ENCODE measurements at regions not wholly inside any gene's neighbourhood (a gene's known extent, or its start where the extent isn't known, plus 50 kb on each side); places are given as distances from the start of the nearest gene placed in this dataset.

- Histone ChIP-seq H3K36me3 (ENCODE audit: control insufficient read depth in 1 of 2, insufficient read depth in 2 of 2, low read length in 1 of 2) (no peaks in the 10 kb centered on the region), H3K9me3 (ENCODE audit: control insufficient read depth, low read length) (peaks cover 2% of the 10 kb centered on the region), H3K27ac (ENCODE audit: low read depth in 1 of 2, low read length in 2 of 2) (no peak overlapping the region), H3K4me3 (ENCODE audit: low read length in 2 of 2) (no peak overlapping the region), H3K27me3 (ENCODE audit: control insufficient read depth in 1 of 2, insufficient read depth in 2 of 2, low read length in 1 of 2) (peaks cover 0 to 2% of the 10 kb centered on the region in 2 donors), H3K4me1 (ENCODE audit: control insufficient read depth in 1 of 2, insufficient read depth in 2 of 2, low read length in 2 of 2) (no peaks in the 10 kb centered on the region)
- no peak for DNase-seq
- ATAC-seq (ENCODE audit: low FRiP score) = no peak
- intact Hi-C loops (cut with DNase I) = no loop called here
- 79 to 80% methylated on average over 4 of the region's 4 CpGs for WGBS, 2 donors
Measured at GRCh38 chr20:39144757-39145156, 182.6 kb downstream of the DHX35 start.

- H3K27me3 ChIP-seq (ENCODE audit: control insufficient read depth in 1 of 2, insufficient read depth in 2 of 2, low read length in 1 of 2) = no peaks in the 10 kb centered on the region
Measured at GRCh38 chr20:39142407-39143096, 180.4 kb downstream of the DHX35 start.

GRCh38 chr20:39137299-39137698, 175.2 kb downstream of the DHX35 start:
- peaks cover 1% of the 10 kb centered on the region for H3K9me3 ChIP-seq (ENCODE audit: control insufficient read depth, low read length)
- H3K4me3 ChIP-seq (ENCODE audit: low read length in 2 of 2) = no peak overlapping the region
- H3K4me1 ChIP-seq (ENCODE audit: control insufficient read depth in 1 of 2, insufficient read depth in 2 of 2, low read length in 2 of 2) = no peaks in the 10 kb centered on the region
- no peaks in the 10 kb centered on the region for H3K36me3 ChIP-seq (ENCODE audit: control insufficient read depth in 1 of 2, insufficient read depth in 2 of 2, low read length in 1 of 2)
- H3K27ac ChIP-seq (ENCODE audit: low read depth in 1 of 2, low read length in 2 of 2) = no peak overlapping the region
- ATAC-seq (ENCODE audit: low FRiP score) = no peak
- intact Hi-C loops (cut with DNase I) = no loop called here
- no peaks in the 10 kb centered on the region for H3K27me3 ChIP-seq (ENCODE audit: control insufficient read depth in 1 of 2, insufficient read depth in 2 of 2, low read length in 1 of 2)
- no peak for DNase-seq

More at GRCh38 chr20:39142407-39143096, 180.4 kb downstream of the DHX35 start:
- no peak for DNase-seq
- Histone ChIP-seq H3K4me3 (ENCODE audit: low read length in 2 of 2) (no peak overlapping the region), H3K9me3 (ENCODE audit: control insufficient read depth, low read length) (peaks cover 2% of the 10 kb centered on the region), H3K4me1 (ENCODE audit: control insufficient read depth in 1 of 2, insufficient read depth in 2 of 2, low read length in 2 of 2) (no peaks in the 10 kb centered on the region), H3K27ac (ENCODE audit: low read depth in 1 of 2, low read length in 2 of 2) (no peak overlapping the region), H3K36me3 (ENCODE audit: control insufficient read depth in 1 of 2, insufficient read depth in 2 of 2, low read length in 1 of 2) (no peaks in the 10 kb centered on the region)
- no peak for ATAC-seq (ENCODE audit: low FRiP score)
- intact Hi-C loops (cut with DNase I) = no loop called here
- WGBS, 2 donors = 48 to 51% methylated on average over 13 of the region's 13 CpGs

- Histone ChIP-seq H3K27me3 (ENCODE audit: control insufficient read depth in 1 of 2, insufficient read depth in 2 of 2, low read length in 1 of 2) (no peaks in the 10 kb centered on the region), H3K4me1 (ENCODE audit: control insufficient read depth in 1 of 2, insufficient read depth in 2 of 2, low read length in 2 of 2) (no peaks in the 10 kb centered on the region), H3K36me3 (ENCODE audit: control insufficient read depth in 1 of 2, insufficient read depth in 2 of 2, low read length in 1 of 2) (no peaks in the 10 kb centered on the region), H3K9me3 (ENCODE audit: control insufficient read depth, low read length) (peaks cover 1% of the 10 kb centered on the region), H3K27ac (ENCODE audit: low read depth in 1 of 2, low read length in 2 of 2) (no peak overlapping the region), H3K4me3 (ENCODE audit: low read length in 2 of 2) (no peak overlapping the region)
- WGBS, 2 donors = 44% methylated on average over 6 of the region's 6 CpGs
- intact Hi-C loops (cut with DNase I) = no loop called here
- ATAC-seq (ENCODE audit: low FRiP score) (no peak), DNase-seq (no peak)
Measured at GRCh38 chr20:39136798-39137197, 174.7 kb downstream of the DHX35 start.

- Histone ChIP-seq H3K36me3 (ENCODE audit: control insufficient read depth in 1 of 2, insufficient read depth in 2 of 2, low read length in 1 of 2) (no peaks in the 10 kb centered on the region), H3K4me3 (ENCODE audit: low read length in 2 of 2) (no peak overlapping the region), H3K27ac (ENCODE audit: low read depth in 1 of 2, low read length in 2 of 2) (no peak overlapping the region), H3K27me3 (ENCODE audit: control insufficient read depth in 1 of 2, insufficient read depth in 2 of 2, low read length in 1 of 2) (no peaks in the 10 kb centered on the region), H3K9me3 (ENCODE audit: control insufficient read depth, low read length) (peaks cover 1% of the 10 kb centered on the region), H3K4me1 (ENCODE audit: control insufficient read depth in 1 of 2, insufficient read depth in 2 of 2, low read length in 2 of 2) (no peaks in the 10 kb centered on the region)
- WGBS, 2 donors = 84 to 89% methylated on average over 15 of the region's 15 CpGs
- ATAC-seq (ENCODE audit: low FRiP score) (no peak), DNase-seq (no peak)
- intact Hi-C loops (cut with DNase I) = no loop called here
Measured at GRCh38 chr20:39135885-39136544, 173.9 kb downstream of the DHX35 start.

- ATAC-seq (ENCODE audit: low FRiP score) = no peak
- intact Hi-C loops (cut with DNase I) = no loop called here
Measured at GRCh38 chr20:39133201-39133600, 171.1 kb downstream of the DHX35 start.

GRCh38 chr20:39132511-39132910, 170.4 kb downstream of the DHX35 start:
- no peak overlapping the region for H3K27ac ChIP-seq (ENCODE audit: low read depth in 1 of 2, low read length in 2 of 2)
- H3K27me3 ChIP-seq (ENCODE audit: control insufficient read depth in 1 of 2, insufficient read depth in 2 of 2, low read length in 1 of 2) = no peaks in the 10 kb centered on the region
- H3K36me3 ChIP-seq (ENCODE audit: control insufficient read depth in 1 of 2, insufficient read depth in 2 of 2, low read length in 1 of 2) = no peaks in the 10 kb centered on the region
- 82 to 84% methylated on average over 5 of the region's 5 CpGs for WGBS, 2 donors
- no peaks in the 10 kb centered on the region for H3K4me1 ChIP-seq (ENCODE audit: control insufficient read depth in 1 of 2, insufficient read depth in 2 of 2, low read length in 2 of 2)
- intact Hi-C loops (cut with DNase I) = no loop called here
- no peak for DNase-seq
- no peak overlapping the region for H3K4me3 ChIP-seq (ENCODE audit: low read length in 2 of 2)
- no peak for ATAC-seq (ENCODE audit: low FRiP score)
- peaks cover 1% of the 10 kb centered on the region for H3K9me3 ChIP-seq (ENCODE audit: control insufficient read depth, low read length)

More at GRCh38 chr20:39133201-39133600, 171.1 kb downstream of the DHX35 start:
- Histone ChIP-seq H3K4me1 (ENCODE audit: control insufficient read depth in 1 of 2, insufficient read depth in 2 of 2, low read length in 2 of 2) (no peaks in the 10 kb centered on the region), H3K36me3 (ENCODE audit: control insufficient read depth in 1 of 2, insufficient read depth in 2 of 2, low read length in 1 of 2) (no peaks in the 10 kb centered on the region), H3K27me3 (ENCODE audit: control insufficient read depth in 1 of 2, insufficient read depth in 2 of 2, low read length in 1 of 2) (no peaks in the 10 kb centered on the region), H3K9me3 (ENCODE audit: control insufficient read depth, low read length) (peaks cover 1% of the 10 kb centered on the region), H3K4me3 (ENCODE audit: low read length in 2 of 2) (no peak overlapping the region), H3K27ac (ENCODE audit: low read depth in 1 of 2, low read length in 2 of 2) (no peak overlapping the region)
- no peak for DNase-seq
- 89 to 91% methylated on average over 4 of the region's 4 CpGs for WGBS, 2 donors

- DNase-seq (no peak), ATAC-seq (ENCODE audit: low FRiP score) (no peak)
- H3K27ac ChIP-seq (ENCODE audit: low read depth in 1 of 2, low read length in 2 of 2) = no peak overlapping the region
- no peak overlapping the region for H3K4me3 ChIP-seq (ENCODE audit: low read length in 2 of 2)
- H3K4me1 ChIP-seq (ENCODE audit: control insufficient read depth in 1 of 2, insufficient read depth in 2 of 2, low read length in 2 of 2) = no peaks in the 10 kb centered on the region
- peaks cover 1% of the 10 kb centered on the region for H3K9me3 ChIP-seq (ENCODE audit: control insufficient read depth, low read length)
- no peaks in the 10 kb centered on the region for H3K27me3 ChIP-seq (ENCODE audit: control insufficient read depth in 1 of 2, insufficient read depth in 2 of 2, low read length in 1 of 2)
- H3K36me3 ChIP-seq (ENCODE audit: control insufficient read depth in 1 of 2, insufficient read depth in 2 of 2, low read length in 1 of 2) = no peaks in the 10 kb centered on the region
- intact Hi-C loops (cut with DNase I) = no loop called here
Measured at GRCh38 chr20:39132093-39132492, 169.9 kb downstream of the DHX35 start.

- WGBS, 2 donors = 42 to 59% methylated on average over 12 of the region's 12 CpGs
- intact Hi-C loops (cut with DNase I) = no loop called here
Measured at GRCh38 chr20:39130627-39131026, 168.5 kb downstream of the DHX35 start.

More at GRCh38 chr20:39130627-39131026, 168.5 kb downstream of the DHX35 start:
- H3K4me1 ChIP-seq (ENCODE audit: control insufficient read depth in 1 of 2, insufficient read depth in 2 of 2, low read length in 2 of 2) = no peaks in the 10 kb centered on the region
- no peak overlapping the region for H3K4me3 ChIP-seq (ENCODE audit: low read length in 2 of 2)
- H3K9me3 ChIP-seq (ENCODE audit: control insufficient read depth, low read length) = peaks cover 1% of the 10 kb centered on the region
- no peak overlapping the region for H3K27ac ChIP-seq (ENCODE audit: low read depth in 1 of 2, low read length in 2 of 2)
- H3K27me3 ChIP-seq (ENCODE audit: control insufficient read depth in 1 of 2, insufficient read depth in 2 of 2, low read length in 1 of 2) = no peaks in the 10 kb centered on the region
- DNase-seq (no peak), ATAC-seq (ENCODE audit: low FRiP score) (no peak)
- H3K36me3 ChIP-seq (ENCODE audit: control insufficient read depth in 1 of 2, insufficient read depth in 2 of 2, low read length in 1 of 2) = no peaks in the 10 kb centered on the region
